Endothelial cell of umbilical vein (primary cell): ENCODE measurements at regions not wholly inside any gene's neighbourhood (a gene's known extent, or its start where the extent isn't known, plus 50 kb on each side); places are given as distances from the start of the nearest gene placed in this dataset.

ENCODE experiments used
- BruUV-seq: library from RNA; stranded (reverse); fragments of 400-500 nt; replicated peaks from 2 replicates; lab custom pipeline; 2021; lab: Mats Ljungman, UMichigan
- CTCF ChIA-PET: fragments of 300-600, 350-600 bp; sonication (Branson Sonifier 250); formaldehyde crosslinking; loops from one replicate; lab custom pipeline; 2021; ENCODE audit warnings: antibody characterized with exemption, inconsistent platforms; lab: Charles Lee
- POLR2A ChIA-PET: fragments of 300-600, 350-600 bp; sonication (Branson Sonifier 250); formaldehyde crosslinking; loops from one replicate; lab custom pipeline; 2021; ENCODE audit warnings: antibody characterized with exemption, inconsistent platforms; lab: Charles Lee
- DNase-seq: peaks from one replicate; pipeline ENCODE4 v3.0.0-alpha.2; 2011; ENCODE audit warnings: low read depth, low spot score
- FAIRE-seq: peaks from 2 replicates; lab custom pipeline; 2011; peaks lifted over from hg19 to GRCh38; lab: Jason Lieb, UNC
- H2AFZ ChIP-seq: 2 replicates; pipeline ENCODE4 v1.6.0; 2012; ENCODE audit warnings: low read depth, low read length, control low read depth, inconsistent platforms
- H3K27ac ChIP-seq: 2 replicates; pipeline ENCODE4 v1.5.1; 2011; ENCODE audit warnings: low read depth, mild to moderate bottlenecking, control low read depth, low read length, moderate library complexity; ENCODE audit not compliant: insufficient read depth
- H3K27me3 ChIP-seq, 2 experiments: 2 replicates each; pipeline versions ENCODE4 v1.6.0 to v1.6.1; 2011; ENCODE audit warnings: low read length in 2 of 2, mixed read lengths in 1 of 2; ENCODE audit not compliant: control insufficient read depth in 2 of 2, insufficient read depth in 2 of 2
- H3K36me3 ChIP-seq, 2 experiments: 2 replicates in 1 of 2; 3 replicates in 1 of 2; pipeline ENCODE4 v1.5.1; 2011; ENCODE audit warnings: low read length in 2 of 2, mild to moderate bottlenecking in 1 of 2, moderate library complexity in 1 of 2; ENCODE audit not compliant: control insufficient read depth in 2 of 2, insufficient read depth in 2 of 2; ENCODE audit errors: extremely low read depth in 1 of 2
- H3K4me1 ChIP-seq: 3 replicates; pipeline ENCODE4 v1.5.1; 2011; ENCODE audit warnings: mild to moderate bottlenecking, low read length; ENCODE audit not compliant: control insufficient read depth, insufficient read depth; ENCODE audit errors: extremely low read depth
- H3K4me2 ChIP-seq: 2 replicates; pipeline ENCODE4 v1.6.1; 2011; ENCODE audit warnings: low read length, control low read depth, mixed read lengths; ENCODE audit not compliant: insufficient read depth
- H3K4me3 ChIP-seq, 3 experiments: fragments of 200-600 bp in 1 of 3; sonication (generic), shearing (Covaris generic) in 1 of 3; replicated peaks in 1 of 3; 2 replicates each; pipeline ENCODE4 v1.5.1; 2011 to 2016; ENCODE audit warnings: control low read depth in 3 of 3, low read length in 3 of 3, mild to moderate bottlenecking in 2 of 3, inconsistent platforms in 1 of 3, low read depth in 1 of 3, moderate library complexity in 1 of 3; ENCODE audit not compliant: insufficient read depth in 1 of 3
- H3K79me2 ChIP-seq: 2 replicates; pipeline ENCODE4 v1.6.0; 2012; ENCODE audit warnings: low read length, inconsistent platforms; ENCODE audit not compliant: control insufficient read depth, insufficient read depth
- H3K9ac ChIP-seq: replicated peaks from 2 replicates; pipeline ENCODE3; 2011; ENCODE audit warnings: low read length, control low read depth; ENCODE audit not compliant: insufficient read depth; ENCODE audit errors: extremely low read depth
- H3K9me1 ChIP-seq: replicated peaks from 3 replicates; pipeline ENCODE4 v1.6.0; 2011; ENCODE audit warnings: mild to moderate bottlenecking, low read length; ENCODE audit not compliant: control insufficient read depth, insufficient read depth; ENCODE audit errors: extremely low read depth
- H3K9me3 ChIP-seq: replicated peaks from 2 replicates; pipeline ENCODE4 v1.5.1; 2012; ENCODE audit warnings: low read length, inconsistent platforms; ENCODE audit not compliant: control insufficient read depth, insufficient read depth
- H4K20me1 ChIP-seq: replicated peaks from 2 replicates; pipeline ENCODE3; 2011; ENCODE audit warnings: mild to moderate bottlenecking, low read length; ENCODE audit not compliant: control insufficient read depth, insufficient read depth; ENCODE audit errors: extremely low read depth
- CTCF ChIP-seq, 2 donors: IDR thresholded peaks; 1 replicate in 1 of 2; 2 replicates in 1 of 2; pipeline ENCODE4 v1.5.1; 2011; ENCODE audit warnings: low read length in 2 of 2, mild to moderate bottlenecking in 2 of 2, moderate library complexity in 2 of 2, control low read depth in 1 of 2, inconsistent platforms in 1 of 2, low read depth in 1 of 2; ENCODE audit not compliant: insufficient read depth in 1 of 2; ENCODE audit errors: extremely low read depth in 1 of 2
- EZH2 ChIP-seq: IDR thresholded peaks from 2 replicates; pipeline ENCODE4 v1.6.1; 2012; ENCODE audit warnings: borderline replicate concordance, low read depth, mild to moderate bottlenecking, moderate library complexity, low read length, inconsistent platforms; ENCODE audit not compliant: severe bottlenecking
- FOS ChIP-seq: IDR thresholded peaks from 2 replicates; pipeline ENCODE4 v1.6.1; 2011; ENCODE audit warnings: mild to moderate bottlenecking, low read length, moderate library complexity, borderline replicate concordance; ENCODE audit not compliant: insufficient read depth
- GATA2 ChIP-seq: IDR thresholded peaks from 2 replicates; pipeline ENCODE4 v1.7.0; 2011; ENCODE audit warnings: low read depth, mild to moderate bottlenecking, moderate library complexity, mixed read lengths, low read length; ENCODE audit not compliant: insufficient read length, insufficient read depth
- JUN ChIP-seq: IDR thresholded peaks from 2 replicates; pipeline ENCODE4 v1.6.1; 2011; ENCODE audit warnings: borderline replicate concordance, low read depth; ENCODE audit not compliant: insufficient read length, insufficient read depth
- MAX ChIP-seq: IDR thresholded peaks from 2 replicates; pipeline ENCODE4 v1.6.1; 2011; ENCODE audit not compliant: insufficient read depth, insufficient read length
- MYC ChIP-seq: IDR thresholded peaks from one replicate; pipeline ENCODE4 v1.6.1; 2011; ENCODE audit warnings: mild to moderate bottlenecking, low read depth, low read length
- POLR2A ChIP-seq: IDR thresholded peaks from 2 replicates; pipeline ENCODE4 v1.6.1; 2012; ENCODE audit warnings: low read depth, mild to moderate bottlenecking, control low read depth, low read length
- POLR2AphosphoS5 ChIP-seq: IDR thresholded peaks from 2 replicates; pipeline ENCODE4 v1.6.1; 2012; ENCODE audit warnings: low read depth, mild to moderate bottlenecking, control low read depth, low read length, moderate library complexity; ENCODE audit not compliant: insufficient read depth
- dilution Hi-C: fragments of 300-500 bp; cut with MboI; formaldehyde crosslinking; loops from one replicate; pipeline ENCODE4 v1.15.0; 2019; ENCODE audit warnings: low sequenced_read_pairs; ENCODE audit not compliant: extremely low pct_ligation_motif_present
- intact Hi-C: fragments of 100-400 bp; cut with micrococcal nuclease; formaldehyde crosslinking; loops from one replicate; pipeline ENCODE4 v1.10.0; 2022

DNA sequence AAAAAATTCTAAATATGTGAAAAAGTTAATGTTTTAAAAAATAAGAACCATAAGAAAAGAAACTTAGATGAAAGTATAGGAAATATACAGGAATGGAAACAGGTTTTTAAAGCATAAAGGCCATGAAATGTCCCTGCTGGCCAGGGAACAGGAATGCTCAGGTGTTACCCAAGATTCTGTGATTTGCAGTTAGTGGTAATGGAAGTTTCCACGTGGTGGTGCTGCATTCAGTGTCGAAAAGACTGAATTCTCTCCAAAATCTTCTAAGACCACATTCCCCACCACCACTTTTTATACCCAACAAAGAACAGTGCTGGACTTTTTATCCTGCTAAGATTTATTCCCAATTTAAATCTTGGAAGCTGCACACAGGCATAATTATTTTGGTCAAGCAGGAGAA, 126.2 kb downstream of the PRRX1 start:
- Histone ChIP-seq H3K9me1 (no peaks in the 10 kb centered on the region), H3K27ac (no peak overlapping the region), H2AFZ (no peak overlapping the region), H3K36me3 (no peaks in the 10 kb centered on the region), H4K20me1 (no peaks in the 10 kb centered on the region), H3K27me3 (no peaks in the 10 kb centered on the region), H3K4me1 (no peaks in the 10 kb centered on the region), H3K4me2 (no peak overlapping the region), H3K79me2 (no peaks in the 10 kb centered on the region), H3K9ac (no peak overlapping the region), H3K4me3 (no peak overlapping the region), H3K9me3 (no peaks in the 10 kb centered on the region)
- intact Hi-C loops, result no loop called here
- ChIA-PET CTCF (interaction anchor here (1.4 kb wide), 1 partner anchor 140 kb away, joined by 7 read pairs; no protein-coding TSS in a partner anchor), POLR2A (no interaction called here)
- dilution Hi-C loops, result no loop called here
- BruUV-seq, result no TSS peak
- FAIRE-seq (no peak), DNase-seq (no peak)
- TF ChIP-seq POLR2AphosphoS5, result no peak
- TF ChIP-seq POLR2A, result no peak
- TF ChIP-seq MYC, result no peak
- TF ChIP-seq GATA2, result no peak
- TF ChIP-seq FOS, result no peak
- TF ChIP-seq EZH2, result no peak
- TF ChIP-seq CTCF (IDR thresholded peaks at IDR 0.05; ENCODE audit: extremely low read depth in 1 of 2, insufficient read depth in 1 of 2, low read depth in 1 of 2, low read length in 2 of 2), result no peak
- TF ChIP-seq JUN, result no peak
- no peak for TF ChIP-seq MAX
